HG03025 (cell line): ENCODE measurements at regions not wholly inside any gene's neighbourhood (a gene's known extent, or its start where the extent isn't known, plus 50 kb on each side); places are given as distances from the start of the nearest gene placed in this dataset.
"Not testable (repeated sequence)": the region's sequence is repeated elsewhere in the genome, so short reads cannot be mapped to it uniquely, and the experiment has no call there.

Source experiments
- ATAC-seq: cut with Tn5 transposase; IDR thresholded peaks from one replicate; pipeline ENCODE4 v1.9.1; 2021; ENCODE audit warnings: mild to moderate bottlenecking, moderate library complexity; ENCODE audit not compliant: unreplicated experiment, low FRiP score

GRCh38 chrX:35562395-35562794 is 235.7 kb upstream of the MAGEB16 start:
- no peak for ATAC-seq

DNA sequence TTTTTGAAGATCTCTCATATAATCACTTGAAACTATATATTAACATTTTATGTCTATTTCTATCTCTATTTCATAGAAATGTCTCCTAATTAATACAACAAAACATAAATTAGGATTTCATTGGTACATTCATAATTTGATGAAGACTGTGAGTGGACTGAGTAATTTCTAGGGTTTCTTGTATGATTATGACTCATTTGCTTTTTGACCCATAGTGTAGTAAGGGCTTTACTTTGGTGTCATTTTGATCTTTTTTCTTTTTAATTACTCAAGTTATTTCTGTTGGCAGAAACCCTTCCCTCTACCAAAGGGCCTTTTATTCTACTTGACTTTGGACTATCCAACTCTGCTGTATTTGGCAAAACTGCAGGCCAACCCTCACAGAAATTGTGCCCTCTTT is 207.9 kb upstream of the MAGEB16 start:
- ATAC-seq: no peak

GRCh38 chrX:35611562-35611961 is 186.6 kb upstream of the MAGEB16 start:
- not testable (repeated sequence) for ATAC-seq

GRCh38 chrX:35617836-35618235 is 180.3 kb upstream of the MAGEB16 start:
- ATAC-seq: no peak

- no peak for ATAC-seq
Measured at GRCh38 chrX:35622040-35622439, 176.1 kb upstream of the MAGEB16 start.

DNA sequence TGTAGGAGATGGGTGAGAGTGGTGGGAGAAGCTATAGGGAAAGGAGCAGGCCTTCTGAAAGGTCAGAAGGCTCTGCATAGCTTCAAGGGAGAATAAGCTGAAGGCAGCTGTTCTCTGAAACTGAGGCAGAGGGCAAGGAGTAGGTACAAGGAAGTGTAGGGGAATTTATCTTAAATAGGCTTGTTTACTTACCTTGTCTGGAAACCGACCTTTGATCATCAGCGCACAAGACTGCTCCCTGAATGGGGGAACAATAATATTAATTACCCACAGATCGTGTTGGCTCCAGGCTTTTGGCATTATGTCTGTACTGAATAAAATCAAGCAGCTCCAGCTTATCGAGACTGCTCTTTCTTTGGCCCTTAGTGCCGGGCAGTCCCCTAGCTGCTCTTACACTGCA is 175.5 kb upstream of the MAGEB16 start:
- ATAC-seq: no peak

DNA sequence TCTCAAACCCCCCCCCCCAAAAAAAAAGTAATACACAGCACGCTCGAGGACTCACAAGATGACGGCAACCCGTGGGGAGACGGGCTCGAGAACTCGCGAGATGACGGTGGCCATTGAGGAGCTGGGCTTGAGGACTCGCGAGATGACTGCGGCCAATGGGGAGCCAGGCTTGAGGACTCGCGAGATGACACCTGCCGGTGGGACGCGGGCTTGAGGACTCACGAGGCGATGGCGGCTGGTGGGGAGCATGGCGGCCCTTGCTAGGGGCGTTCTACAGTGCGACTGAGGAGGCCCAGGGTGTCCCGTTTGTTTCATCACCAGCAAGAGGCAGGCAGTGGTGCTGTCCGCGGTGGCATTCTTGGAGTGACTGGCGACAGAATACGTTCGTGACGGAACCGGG is 172.4 kb upstream of the MAGEB16 start:
- ATAC-seq: no peak

DNA sequence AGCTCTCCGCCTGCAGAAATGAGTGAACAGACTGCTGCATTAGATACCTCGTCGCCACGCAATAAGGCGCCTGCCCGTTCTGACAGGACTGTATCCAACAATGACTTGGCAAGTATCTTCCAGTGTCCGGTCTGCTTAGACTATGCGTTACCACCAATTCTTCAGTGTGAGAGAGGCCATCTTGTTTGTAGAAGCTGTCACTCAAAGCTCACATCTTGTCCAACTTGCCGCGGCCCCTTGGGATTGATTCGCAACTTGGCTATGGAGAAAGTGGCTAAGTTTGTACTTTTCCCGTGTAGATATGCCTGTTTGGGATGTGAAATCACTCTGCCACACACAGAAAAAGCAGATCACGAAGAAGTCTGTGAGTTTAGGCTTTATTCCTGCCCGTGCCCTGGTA is 172.0 kb upstream of the MAGEB16 start:
- ATAC-seq: no peak

DNA sequence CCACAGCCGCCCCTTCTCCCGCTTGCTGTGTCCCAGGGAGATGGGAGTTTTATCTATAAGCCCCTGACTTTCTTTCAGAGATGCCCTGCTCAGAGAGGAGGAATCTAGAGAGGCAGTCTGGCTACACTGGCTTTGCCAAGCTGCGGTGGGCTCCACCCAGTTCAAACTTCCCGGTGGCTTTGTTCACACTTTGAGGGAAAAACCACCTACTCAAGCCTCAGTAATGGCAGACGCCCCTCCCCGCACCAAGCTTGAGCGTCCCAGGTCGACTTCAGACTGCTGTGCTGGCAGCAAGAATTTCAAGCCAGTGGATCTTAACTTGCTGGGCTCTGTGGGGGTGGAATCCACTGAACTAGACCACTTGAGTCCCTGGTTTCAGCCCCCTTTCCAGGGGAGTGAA is 162.2 kb upstream of the MAGEB16 start:
- not testable (repeated sequence) for ATAC-seq

- no peak for ATAC-seq
Measured at GRCh38 chrX:35664833-35665232, 133.3 kb upstream of the MAGEB16 start.

DNA sequence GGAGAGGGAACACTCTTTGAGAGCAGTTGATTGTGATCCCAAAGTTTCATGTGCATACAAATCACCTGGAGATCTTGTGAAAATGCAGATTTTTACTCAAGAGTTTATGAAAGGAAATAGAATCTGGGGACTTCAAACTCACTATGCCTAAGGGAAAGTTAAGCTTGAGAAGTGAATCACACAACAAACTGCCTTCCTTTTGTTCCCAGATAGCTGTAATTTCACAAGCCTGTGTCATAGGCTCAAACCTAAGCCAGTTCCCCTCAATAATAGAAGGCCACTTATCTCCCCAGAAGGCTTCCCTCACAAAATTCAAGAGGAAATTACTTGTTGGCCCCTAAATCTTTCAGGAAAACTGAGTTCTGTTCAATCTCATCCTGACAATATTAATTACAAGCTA is 132.8 kb upstream of the MAGEB16 start:
- ATAC-seq: no peak

DNA sequence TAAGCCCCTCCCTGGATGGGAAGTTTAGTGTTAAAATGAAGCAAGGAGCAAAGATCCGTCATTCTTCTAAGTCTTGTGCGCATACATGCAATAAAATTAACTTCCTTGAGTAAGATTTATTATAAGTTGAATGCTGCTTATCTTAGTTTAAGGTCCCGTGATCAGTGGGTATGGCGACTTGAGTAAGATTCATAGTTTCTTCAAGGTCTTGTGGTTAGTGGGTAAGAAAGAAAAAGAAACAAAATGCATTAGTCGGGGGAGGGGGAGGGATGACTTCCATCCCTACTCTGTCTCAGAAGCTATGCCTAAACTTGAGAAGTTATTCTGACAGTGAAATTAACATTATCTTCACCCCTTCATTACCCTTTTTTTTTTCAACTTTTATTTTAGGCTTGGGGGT is 127.3 kb upstream of the MAGEB16 start:
- no peak for ATAC-seq

GRCh38 chrX:35675151-35675550 is 123.0 kb upstream of the MAGEB16 start:
- no peak for ATAC-seq

GRCh38 chrX:35680940-35681346 is 117.2 kb upstream of the MAGEB16 start:
- no peak for ATAC-seq

GRCh38 chrX:35682476-35682875 is 115.7 kb upstream of the MAGEB16 start:
- ATAC-seq: no peak

GRCh38 chrX:35696760-35697234 is 101.3 kb upstream of the MAGEB16 start:
- peak; percentile 28 for ATAC-seq

- no peak for ATAC-seq
Measured at GRCh38 chrX:35699642-35700041, 98.5 kb upstream of the MAGEB16 start.

GRCh38 chrX:35700121-35700520 is 98.0 kb upstream of the MAGEB16 start:
- no peak for ATAC-seq

GRCh38 chrX:35711281-35711680 is 86.9 kb upstream of the MAGEB16 start:
- no peak for ATAC-seq

- no peak for ATAC-seq
Measured at GRCh38 chrX:35722128-35722527, 76.0 kb upstream of the MAGEB16 start.

GRCh38 chrX:35726176-35726575 is 72.0 kb upstream of the MAGEB16 start:
- no peak for ATAC-seq

DNA sequence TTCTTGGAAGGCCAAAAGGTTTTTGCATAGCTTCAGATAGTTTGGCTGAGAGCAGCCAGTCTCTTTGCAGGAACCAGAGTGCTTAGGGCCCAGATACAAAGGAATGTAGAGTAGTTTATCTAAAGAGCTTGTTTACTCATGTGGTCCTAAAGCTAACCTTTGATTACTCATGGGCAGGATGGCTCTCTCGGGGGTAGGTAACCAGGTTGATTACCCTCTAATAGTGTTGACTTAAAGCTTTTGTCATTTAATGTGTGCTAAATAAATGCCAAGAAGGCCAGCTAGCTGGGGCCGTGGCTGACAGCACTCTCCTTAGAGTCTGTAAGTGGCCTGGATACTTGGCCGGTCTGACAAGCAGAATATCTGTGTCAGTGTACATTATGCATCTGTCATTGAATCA is 69.7 kb upstream of the MAGEB16 start:
- ATAC-seq: no peak

DNA sequence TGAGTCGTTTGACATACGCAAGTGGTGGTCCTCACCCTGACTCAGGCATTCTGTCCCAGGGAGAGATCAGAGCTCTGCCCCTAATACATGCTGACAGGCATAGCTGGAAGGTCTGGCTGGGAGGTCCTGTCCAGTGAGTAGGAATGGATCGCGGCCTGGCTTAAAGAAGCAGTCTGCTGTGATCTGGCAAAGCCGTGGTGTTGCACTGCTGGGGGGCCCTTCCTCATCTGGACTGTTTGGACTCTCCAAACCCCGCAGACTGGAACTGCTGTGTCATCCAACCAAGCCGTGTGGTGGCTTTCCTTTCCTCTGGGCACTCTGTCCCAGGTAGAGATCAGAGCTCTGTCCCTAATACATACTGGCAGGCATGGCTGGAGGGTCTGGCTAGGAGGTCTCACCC is 64.3 kb upstream of the MAGEB16 start:
- ATAC-seq: no peak
